ENCODE measurements at regions not wholly inside any gene's neighbourhood (a gene's known extent, or its start where the extent isn't known, plus 50 kb on each side); places are given as distances from the start of the nearest gene placed in this dataset.

DNA sequence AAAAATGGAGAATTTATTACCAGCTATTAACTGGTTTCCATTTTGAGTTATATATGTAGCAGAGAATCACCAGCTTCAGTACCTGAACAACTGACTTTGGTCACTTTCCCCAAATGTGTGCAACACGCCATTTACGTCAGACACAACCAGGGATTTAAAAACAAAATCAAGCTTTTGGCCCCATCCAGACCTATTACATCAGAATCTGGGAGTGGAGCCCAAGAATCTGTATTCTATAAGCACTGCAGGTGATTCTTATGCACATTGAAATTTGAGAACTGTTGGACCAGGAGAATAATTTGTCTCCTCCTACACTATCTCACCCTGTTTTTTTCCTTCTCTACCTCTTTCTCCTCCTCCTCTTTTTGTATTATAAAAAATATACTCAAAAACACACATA lies 295.9 kb downstream of the PRELID2 start:
- TF ChIP-seq, protein P1, sequence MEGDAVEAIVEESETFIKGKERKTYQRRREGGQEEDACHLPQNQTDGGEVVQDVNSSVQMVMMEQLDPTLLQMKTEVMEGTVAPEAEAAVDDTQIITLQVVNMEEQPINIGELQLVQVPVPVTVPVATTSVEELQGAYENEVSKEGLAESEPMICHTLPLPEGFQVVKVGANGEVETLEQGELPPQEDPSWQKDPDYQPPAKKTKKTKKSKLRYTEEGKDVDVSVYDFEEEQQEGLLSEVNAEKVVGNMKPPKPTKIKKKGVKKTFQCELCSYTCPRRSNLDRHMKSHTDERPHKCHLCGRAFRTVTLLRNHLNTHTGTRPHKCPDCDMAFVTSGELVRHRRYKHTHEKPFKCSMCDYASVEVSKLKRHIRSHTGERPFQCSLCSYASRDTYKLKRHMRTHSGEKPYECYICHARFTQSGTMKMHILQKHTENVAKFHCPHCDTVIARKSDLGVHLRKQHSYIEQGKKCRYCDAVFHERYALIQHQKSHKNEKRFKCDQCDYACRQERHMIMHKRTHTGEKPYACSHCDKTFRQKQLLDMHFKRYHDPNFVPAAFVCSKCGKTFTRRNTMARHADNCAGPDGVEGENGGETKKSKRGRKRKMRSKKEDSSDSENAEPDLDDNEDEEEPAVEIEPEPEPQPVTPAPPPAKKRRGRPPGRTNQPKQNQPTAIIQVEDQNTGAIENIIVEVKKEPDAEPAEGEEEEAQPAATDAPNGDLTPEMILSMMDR (conservative IDR thresholded peaks at IDR 0.05; ENCODE audit: low read depth, low read length), result no peak
- no peak for TF ChIP-seq BHLHE40 (IDR thresholded peaks at IDR 0.05; ENCODE audit: low read depth, low read length)
- TF ChIP-seq POLR2A (IDR thresholded peaks at IDR 0.05; ENCODE audit: low read depth, low read length), result no peak
- TF ChIP-seq, protein P2, sequence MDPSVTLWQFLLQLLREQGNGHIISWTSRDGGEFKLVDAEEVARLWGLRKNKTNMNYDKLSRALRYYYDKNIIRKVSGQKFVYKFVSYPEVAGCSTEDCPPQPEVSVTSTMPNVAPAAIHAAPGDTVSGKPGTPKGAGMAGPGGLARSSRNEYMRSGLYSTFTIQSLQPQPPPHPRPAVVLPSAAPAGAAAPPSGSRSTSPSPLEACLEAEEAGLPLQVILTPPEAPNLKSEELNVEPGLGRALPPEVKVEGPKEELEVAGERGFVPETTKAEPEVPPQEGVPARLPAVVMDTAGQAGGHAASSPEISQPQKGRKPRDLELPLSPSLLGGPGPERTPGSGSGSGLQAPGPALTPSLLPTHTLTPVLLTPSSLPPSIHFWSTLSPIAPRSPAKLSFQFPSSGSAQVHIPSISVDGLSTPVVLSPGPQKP (IDR thresholded peaks at IDR 0.05; ENCODE audit: borderline replicate concordance, low read depth, low read length), result no peak
- TF ChIP-seq MXI1 (IDR thresholded peaks at IDR 0.05; ENCODE audit: borderline replicate concordance, low read depth, low read length), result no peak
- TF ChIP-seq, protein P3, sequence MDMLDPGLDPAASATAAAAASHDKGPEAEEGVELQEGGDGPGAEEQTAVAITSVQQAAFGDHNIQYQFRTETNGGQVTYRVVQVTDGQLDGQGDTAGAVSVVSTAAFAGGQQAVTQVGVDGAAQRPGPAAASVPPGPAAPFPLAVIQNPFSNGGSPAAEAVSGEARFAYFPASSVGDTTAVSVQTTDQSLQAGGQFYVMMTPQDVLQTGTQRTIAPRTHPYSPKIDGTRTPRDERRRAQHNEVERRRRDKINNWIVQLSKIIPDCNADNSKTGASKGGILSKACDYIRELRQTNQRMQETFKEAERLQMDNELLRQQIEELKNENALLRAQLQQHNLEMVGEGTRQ (IDR thresholded peaks at IDR 0.05; ENCODE audit: low read depth, low read length), result no peak
- TF ChIP-seq RCOR1 (IDR thresholded peaks at IDR 0.05; ENCODE audit: insufficient replicate concordance, low read length), result no peak
- TF ChIP-seq RAD21 (IDR thresholded peaks at IDR 0.05; ENCODE audit: low read length), result no peak
- TF ChIP-seq MAFK (IDR thresholded peaks at IDR 0.05; ENCODE audit: low read depth, low read length), result no peak
- no peak for TF ChIP-seq RFX5 (IDR thresholded peaks at IDR 0.05; ENCODE audit: low read depth, low read length)
- no peak for TF ChIP-seq CHD1 (IDR thresholded peaks at IDR 0.05; ENCODE audit: low read depth, low read length)
- no peak for TF ChIP-seq FOS (IDR thresholded peaks at IDR 0.05; ENCODE audit: low read depth, low read length)

Measured in IMR-90 (cell line).